ENCODE measurements at regions not wholly inside any gene's neighbourhood (a gene's known extent, or its start where the extent isn't known, plus 50 kb on each side); places are given as distances from the start of the nearest gene placed in this dataset.

- DNase-seq, result no peak
- ATAC-seq, result no peak
- no peaks in the 10 kb centered on the region for H3K36me3 ChIP-seq (ENCODE audit: control insufficient read depth in 2 of 3, insufficient read depth in 3 of 3, low read length in 3 of 3)
Observed at GRCh38 chr1:191284175-191284574, 806.5 kb upstream of the BRINP3 start.

GRCh38 chr1:191290441-191290840 lies 812.8 kb upstream of the BRINP3 start:
- H3K4me1 Mint-ChIP-seq, result no peaks in the 10 kb centered on the region
- H3K9me3 ChIP-seq (ENCODE audit: control insufficient read depth in 2 of 3, low read length in 3 of 3), result no peaks in the 10 kb centered on the region
- no peaks in the 10 kb centered on the region for H3K4me1 ChIP-seq (ENCODE audit: control insufficient read depth in 2 of 2, insufficient read depth in 2 of 2, low read length in 2 of 2)
- POLR2A ChIA-PET, result no interaction called here
- no peaks in the 10 kb centered on the region for H3K27me3 Mint-ChIP-seq
- CTCF ChIA-PET, result no interaction called here
- no peak overlapping the region for H3K27ac Mint-ChIP-seq
- H3K36me3 ChIP-seq (ENCODE audit: control insufficient read depth in 2 of 3, insufficient read depth in 3 of 3, low read length in 3 of 3), result no peaks in the 10 kb centered on the region
- DNase-seq, result no peak
- no peak overlapping the region for H3K4me3 Mint-ChIP-seq
- H3K27ac ChIP-seq (ENCODE audit: low read depth, low read length), result no peak overlapping the region
- H3K9me3 Mint-ChIP-seq, result peaks cover 0 to 19% (median 6%) of the 10 kb centered on the region in 11 donors
- ATAC-seq, result no peak
- no peaks in the 10 kb centered on the region for H3K36me3 Mint-ChIP-seq
- no peak overlapping the region for H3K4me3 ChIP-seq (ENCODE audit: low read length)
- no peaks in the 10 kb centered on the region for H3K27me3 ChIP-seq (ENCODE audit: control insufficient read depth in 2 of 2, insufficient read depth in 2 of 2, low read length in 2 of 2)
- intact Hi-C loops (cut with micrococcal nuclease), result no loop called here

More at GRCh38 chr1:191284175-191284574, 806.5 kb upstream of the BRINP3 start:
- Histone ChIP-seq H3K4me1 (ENCODE audit: control insufficient read depth in 2 of 2, insufficient read depth in 2 of 2, low read length in 2 of 2) (no peaks in the 10 kb centered on the region), H3K9me3 (ENCODE audit: control insufficient read depth in 2 of 3, low read length in 3 of 3) (peaks cover 0 to 3% (median 0%) of the 10 kb centered on the region in 3 experiments), H3K27ac (ENCODE audit: low read depth, low read length) (no peak overlapping the region), H3K4me3 (ENCODE audit: low read length) (no peak overlapping the region), H3K27me3 (ENCODE audit: control insufficient read depth in 2 of 2, insufficient read depth in 2 of 2, low read length in 2 of 2) (no peaks in the 10 kb centered on the region)
- Mint-ChIP-seq H3K27me3 (no peaks in the 10 kb centered on the region), H3K4me3 (no peak overlapping the region), H3K4me1 (peaks cover 0 to 2% (median 0%) of the 10 kb centered on the region in 7 donors), H3K9me3 (peaks cover 0 to 42% (median 19%) of the 10 kb centered on the region in 11 donors), H3K27ac (no peak overlapping the region), H3K36me3 (peaks cover 0 to 5% (median 0%) of the 10 kb centered on the region in 5 donors)
- POLR2A ChIA-PET, result no interaction called here
- intact Hi-C loops (cut with micrococcal nuclease), result no loop called here
- CTCF ChIA-PET, result no interaction called here

GRCh38 chr1:191305370-191305769 lies 827.7 kb upstream of the BRINP3 start:
- Mint-ChIP-seq H3K27ac (no peak overlapping the region), H3K4me1 (no peaks in the 10 kb centered on the region), H3K4me3 (no peak overlapping the region), H3K27me3 (no peaks in the 10 kb centered on the region), H3K36me3 (peaks cover 0 to 3% (median 0%) of the 10 kb centered on the region in 5 donors), H3K9me3 (peaks cover 3 to 24% (median 9%) of the 10 kb centered on the region in 11 donors)
- ATAC-seq (no peak), DNase-seq (no peak)
- Histone ChIP-seq H3K27ac (ENCODE audit: low read depth, low read length) (no peak overlapping the region), H3K4me1 (ENCODE audit: control insufficient read depth in 2 of 2, insufficient read depth in 2 of 2, low read length in 2 of 2) (no peaks in the 10 kb centered on the region), H3K36me3 (ENCODE audit: control insufficient read depth in 2 of 3, insufficient read depth in 3 of 3, low read length in 3 of 3) (no peaks in the 10 kb centered on the region), H3K27me3 (ENCODE audit: control insufficient read depth in 2 of 2, insufficient read depth in 2 of 2, low read length in 2 of 2) (no peaks in the 10 kb centered on the region), H3K4me3 (ENCODE audit: low read length) (no peak overlapping the region), H3K9me3 (ENCODE audit: control insufficient read depth in 2 of 3, low read length in 3 of 3) (peaks cover 0 to 11% (median 0%) of the 10 kb centered on the region in 3 experiments)
- intact Hi-C loops (cut with micrococcal nuclease), result no loop called here
- ChIA-PET POLR2A (no interaction called here), CTCF (no interaction called here)

GRCh38 chr1:191306916-191307315 lies 829.3 kb upstream of the BRINP3 start:
- ChIA-PET POLR2A (no interaction called here), CTCF (no interaction called here)
- H3K27ac ChIP-seq (ENCODE audit: low read depth, low read length), result no peak overlapping the region
- Mint-ChIP-seq H3K27ac (no peak overlapping the region), H3K4me3 (no peak overlapping the region), H3K9me3 (peaks cover 1 to 15% (median 8%) of the 10 kb centered on the region in 11 donors), H3K36me3 (peaks cover 0 to 3% (median 0%) of the 10 kb centered on the region in 5 donors), H3K4me1 (no peaks in the 10 kb centered on the region), H3K27me3 (no peaks in the 10 kb centered on the region)
- H3K36me3 ChIP-seq (ENCODE audit: control insufficient read depth in 2 of 3, insufficient read depth in 3 of 3, low read length in 3 of 3), result no peaks in the 10 kb centered on the region
- DNase-seq, result no peak
- intact Hi-C loops (cut with micrococcal nuclease), result no loop called here
- H3K4me3 ChIP-seq (ENCODE audit: low read length), result no peak overlapping the region
- ATAC-seq, result no peak
- H3K9me3 ChIP-seq (ENCODE audit: control insufficient read depth in 2 of 3, low read length in 3 of 3), result peaks cover 0 to 11% (median 0%) of the 10 kb centered on the region in 3 experiments
- H3K27me3 ChIP-seq (ENCODE audit: control insufficient read depth in 2 of 2, insufficient read depth in 2 of 2, low read length in 2 of 2), result no peaks in the 10 kb centered on the region
- no peaks in the 10 kb centered on the region for H3K4me1 ChIP-seq (ENCODE audit: control insufficient read depth in 2 of 2, insufficient read depth in 2 of 2, low read length in 2 of 2)

- no peak overlapping the region for H3K27ac Mint-ChIP-seq
- H3K4me1 Mint-ChIP-seq, result no peaks in the 10 kb centered on the region
- H3K4me3 Mint-ChIP-seq, result no peak overlapping the region
- no peaks in the 10 kb centered on the region for H3K36me3 ChIP-seq (ENCODE audit: control insufficient read depth in 2 of 3, insufficient read depth in 3 of 3, low read length in 3 of 3)
- H3K4me3 ChIP-seq (ENCODE audit: low read length), result no peak overlapping the region
- DNase-seq (no peak), ATAC-seq (no peak)
- H3K27me3 ChIP-seq (ENCODE audit: control insufficient read depth in 2 of 2, insufficient read depth in 2 of 2, low read length in 2 of 2), result no peaks in the 10 kb centered on the region
- H3K9me3 ChIP-seq (ENCODE audit: control insufficient read depth in 2 of 3, low read length in 3 of 3), result no peaks in the 10 kb centered on the region
- no peaks in the 10 kb centered on the region for H3K36me3 Mint-ChIP-seq
- H3K27ac ChIP-seq (ENCODE audit: low read depth, low read length), result no peak overlapping the region
- POLR2A ChIA-PET, result no interaction called here
- intact Hi-C loops (cut with micrococcal nuclease), result no loop called here
- H3K4me1 ChIP-seq (ENCODE audit: control insufficient read depth in 2 of 2, insufficient read depth in 2 of 2, low read length in 2 of 2), result no peaks in the 10 kb centered on the region
- peaks cover 0 to 5% (median 0%) of the 10 kb centered on the region in 11 donors for H3K9me3 Mint-ChIP-seq
- CTCF ChIA-PET, result no interaction called here
- H3K27me3 Mint-ChIP-seq, result no peaks in the 10 kb centered on the region
Observed at GRCh38 chr1:191320062-191320461, 838.2 kb upstream of the RGS18 start.

- no peak overlapping the region for H3K4me3 ChIP-seq (ENCODE audit: low read length)
- intact Hi-C loops (cut with micrococcal nuclease), result no loop called here
- H3K4me1 ChIP-seq (ENCODE audit: control insufficient read depth in 2 of 2, insufficient read depth in 2 of 2, low read length in 2 of 2), result no peaks in the 10 kb centered on the region
- Mint-ChIP-seq H3K4me3 (no peak overlapping the region), H3K27me3 (no peaks in the 10 kb centered on the region), H3K9me3 (peaks cover 0 to 24% (median 4%) of the 10 kb centered on the region in 11 donors), H3K27ac (no peak overlapping the region), H3K36me3 (no peaks in the 10 kb centered on the region), H3K4me1 (peaks cover 0 to 1% (median 0%) of the 10 kb centered on the region in 7 donors)
- CTCF ChIA-PET, result no interaction called here
- no peaks in the 10 kb centered on the region for H3K9me3 ChIP-seq (ENCODE audit: control insufficient read depth in 2 of 3, low read length in 3 of 3)
- no peak for ATAC-seq
- no peak for DNase-seq
- H3K27ac ChIP-seq (ENCODE audit: low read depth, low read length), result no peak overlapping the region
- H3K27me3 ChIP-seq (ENCODE audit: control insufficient read depth in 2 of 2, insufficient read depth in 2 of 2, low read length in 2 of 2), result no peaks in the 10 kb centered on the region
- POLR2A ChIA-PET, result no interaction called here
- no peaks in the 10 kb centered on the region for H3K36me3 ChIP-seq (ENCODE audit: control insufficient read depth in 2 of 3, insufficient read depth in 3 of 3, low read length in 3 of 3)
Observed at GRCh38 chr1:191327868-191328267, 830.4 kb upstream of the RGS18 start.

GRCh38 chr1:191343816-191344215 lies 814.4 kb upstream of the RGS18 start:
- Mint-ChIP-seq H3K27ac (no peak overlapping the region), H3K27me3 (no peaks in the 10 kb centered on the region), H3K9me3 (peaks cover 0 to 19% (median 5%) of the 10 kb centered on the region in 11 donors), H3K4me3 (no peak overlapping the region), H3K4me1 (no peaks in the 10 kb centered on the region), H3K36me3 (no peaks in the 10 kb centered on the region)
- Histone ChIP-seq H3K4me3 (ENCODE audit: low read length) (no peak overlapping the region), H3K27me3 (ENCODE audit: control insufficient read depth in 2 of 2, insufficient read depth in 2 of 2, low read length in 2 of 2) (no peaks in the 10 kb centered on the region), H3K9me3 (ENCODE audit: control insufficient read depth in 2 of 3, low read length in 3 of 3) (no peaks in the 10 kb centered on the region), H3K27ac (ENCODE audit: low read depth, low read length) (no peak overlapping the region), H3K4me1 (ENCODE audit: control insufficient read depth in 2 of 2, insufficient read depth in 2 of 2, low read length in 2 of 2) (no peaks in the 10 kb centered on the region), H3K36me3 (ENCODE audit: control insufficient read depth in 2 of 3, insufficient read depth in 3 of 3, low read length in 3 of 3) (no peaks in the 10 kb centered on the region)
- CTCF ChIA-PET, result no interaction called here
- no peak for ATAC-seq
- intact Hi-C loops (cut with micrococcal nuclease), result no loop called here
- no peak for DNase-seq
- POLR2A ChIA-PET, result no interaction called here

Measured in naive thymus-derived CD4-positive, alpha-beta T cell (primary cell).